ENCODE measurements at regions not wholly inside any gene's neighbourhood (a gene's known extent, or its start where the extent isn't known, plus 50 kb on each side); places are given as distances from the start of the nearest gene placed in this dataset.

- POLR2A ChIA-PET, result no interaction called here
- no peaks in the 10 kb centered on the region; the same call in 1 of the 2 replicates for H3K27me3 Mint-ChIP-seq (ENCODE audit: low read depth)
- H3K27ac Mint-ChIP-seq, result no peak overlapping the region
- peaks cover 5% of the 10 kb centered on the region for H3K4me1 Mint-ChIP-seq
- H3K36me3 Mint-ChIP-seq, result no peaks in the 10 kb centered on the region
- no peak for DNase-seq (ENCODE audit: low spot score)
- ATAC-seq, result no peak
- H3K4me3 Mint-ChIP-seq, result no peak overlapping the region
- H3K9me3 Mint-ChIP-seq, result peaks cover 14% of the 10 kb centered on the region
- CTCF ChIA-PET, result no interaction called here
- TF ChIP-seq GRHL2 (CRISPR knock-in tag; IDR thresholded peaks at IDR 0.05; ENCODE audit: insufficient replicate concordance, severe bottlenecking), result no peak
- TF ChIP-seq, protein P1, sequence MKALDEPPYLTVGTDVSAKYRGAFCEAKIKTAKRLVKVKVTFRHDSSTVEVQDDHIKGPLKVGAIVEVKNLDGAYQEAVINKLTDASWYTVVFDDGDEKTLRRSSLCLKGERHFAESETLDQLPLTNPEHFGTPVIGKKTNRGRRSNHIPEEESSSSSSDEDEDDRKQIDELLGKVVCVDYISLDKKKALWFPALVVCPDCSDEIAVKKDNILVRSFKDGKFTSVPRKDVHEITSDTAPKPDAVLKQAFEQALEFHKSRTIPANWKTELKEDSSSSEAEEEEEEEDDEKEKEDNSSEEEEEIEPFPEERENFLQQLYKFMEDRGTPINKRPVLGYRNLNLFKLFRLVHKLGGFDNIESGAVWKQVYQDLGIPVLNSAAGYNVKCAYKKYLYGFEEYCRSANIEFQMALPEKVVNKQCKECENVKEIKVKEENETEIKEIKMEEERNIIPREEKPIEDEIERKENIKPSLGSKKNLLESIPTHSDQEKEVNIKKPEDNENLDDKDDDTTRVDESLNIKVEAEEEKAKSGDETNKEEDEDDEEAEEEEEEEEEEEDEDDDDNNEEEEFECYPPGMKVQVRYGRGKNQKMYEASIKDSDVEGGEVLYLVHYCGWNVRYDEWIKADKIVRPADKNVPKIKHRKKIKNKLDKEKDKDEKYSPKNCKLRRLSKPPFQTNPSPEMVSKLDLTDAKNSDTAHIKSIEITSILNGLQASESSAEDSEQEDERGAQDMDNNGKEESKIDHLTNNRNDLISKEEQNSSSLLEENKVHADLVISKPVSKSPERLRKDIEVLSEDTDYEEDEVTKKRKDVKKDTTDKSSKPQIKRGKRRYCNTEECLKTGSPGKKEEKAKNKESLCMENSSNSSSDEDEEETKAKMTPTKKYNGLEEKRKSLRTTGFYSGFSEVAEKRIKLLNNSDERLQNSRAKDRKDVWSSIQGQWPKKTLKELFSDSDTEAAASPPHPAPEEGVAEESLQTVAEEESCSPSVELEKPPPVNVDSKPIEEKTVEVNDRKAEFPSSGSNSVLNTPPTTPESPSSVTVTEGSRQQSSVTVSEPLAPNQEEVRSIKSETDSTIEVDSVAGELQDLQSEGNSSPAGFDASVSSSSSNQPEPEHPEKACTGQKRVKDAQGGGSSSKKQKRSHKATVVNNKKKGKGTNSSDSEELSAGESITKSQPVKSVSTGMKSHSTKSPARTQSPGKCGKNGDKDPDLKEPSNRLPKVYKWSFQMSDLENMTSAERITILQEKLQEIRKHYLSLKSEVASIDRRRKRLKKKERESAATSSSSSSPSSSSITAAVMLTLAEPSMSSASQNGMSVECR (CRISPR knock-in tag; IDR thresholded peaks at IDR 0.05; ENCODE audit: borderline replicate concordance), result no peak
- TF ChIP-seq CREM (CRISPR knock-in tag; IDR thresholded peaks at IDR 0.05), result no peak
- TF ChIP-seq ZNF423 (CRISPR knock-in tag; IDR thresholded peaks at IDR 0.05), result no peak
- no peak for TF ChIP-seq MXD4 (CRISPR knock-in tag; IDR thresholded peaks at IDR 0.05; ENCODE audit: borderline replicate concordance)
- TF ChIP-seq ZNF396 (CRISPR knock-in tag; IDR thresholded peaks at IDR 0.05; ENCODE audit: borderline replicate concordance), result no peak
- TF ChIP-seq E2F4 (CRISPR knock-in tag; IDR thresholded peaks at IDR 0.05; ENCODE audit: borderline replicate concordance, low read depth), result no peak
- TF ChIP-seq E2F1 (CRISPR knock-in tag; IDR thresholded peaks at IDR 0.05), result no peak
- TF ChIP-seq, protein P2, sequence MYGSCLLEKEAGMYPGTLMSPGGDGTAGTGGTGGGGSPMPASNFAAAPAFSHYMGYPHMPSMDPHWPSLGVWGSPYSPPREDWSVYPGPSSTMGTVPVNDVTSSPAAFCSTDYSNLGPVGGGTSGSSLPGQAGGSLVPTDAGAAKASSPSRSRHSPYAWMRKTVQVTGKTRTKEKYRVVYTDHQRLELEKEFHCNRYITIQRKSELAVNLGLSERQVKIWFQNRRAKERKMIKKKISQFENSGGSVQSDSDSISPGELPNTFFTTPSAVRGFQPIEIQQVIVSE (CRISPR knock-in tag; IDR thresholded peaks at IDR 0.05; ENCODE audit: borderline replicate concordance), result no peak
- no peak for TF ChIP-seq SMAD4 (CRISPR knock-in tag; IDR thresholded peaks at IDR 0.05)
- no peak for TF ChIP-seq JAZF1 (CRISPR knock-in tag; IDR thresholded peaks at IDR 0.05)
- no peak for TF ChIP-seq ZSCAN18 (CRISPR knock-in tag; IDR thresholded peaks at IDR 0.05)
These were observed 103.3 kb downstream of the EDNRB start for GRCh38 chr13:77815330-77815729.

Measured in WTC11 (cell line).